GM19372 (cell line): ENCODE measurements at regions not wholly inside any gene's neighbourhood (a gene's known extent, or its start where the extent isn't known, plus 50 kb on each side); places are given as distances from the start of the nearest gene placed in this dataset.
"Not testable (repeated sequence)": the region's sequence is repeated elsewhere in the genome, so short reads cannot be mapped to it uniquely, and the experiment has no call there.

Source experiments
- ATAC-seq: cut with Tn5 transposase; IDR thresholded peaks from one replicate; pipeline ENCODE4 v1.9.1; 2021; ENCODE audit warnings: mild to moderate bottlenecking, low read depth, moderate library complexity; ENCODE audit not compliant: unreplicated experiment

DNA sequence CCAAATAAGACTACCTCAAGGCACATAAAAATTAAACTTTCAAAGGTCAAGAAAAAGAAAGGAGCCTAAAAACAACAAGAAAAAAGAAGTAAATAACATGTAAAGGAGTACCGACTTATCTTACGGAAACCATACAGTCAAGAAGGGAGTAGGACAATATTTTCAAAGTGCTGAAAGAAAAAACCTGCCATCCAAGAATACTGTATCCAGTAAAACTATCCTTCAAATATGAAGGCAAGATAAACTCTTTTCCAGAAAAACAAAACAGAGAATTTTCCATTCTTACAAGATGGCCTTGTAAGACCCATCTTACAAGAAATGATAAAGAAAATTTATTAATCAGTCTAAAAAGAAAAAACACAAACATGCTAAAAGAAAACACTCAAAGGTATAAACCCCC is 302.2 kb downstream of the LMBRD1 start:
- ATAC-seq, result no peak

- ATAC-seq, result no peak
Measured at GRCh38 chr6:69489970-69490369, 306.8 kb downstream of the LMBRD1 start.

DNA sequence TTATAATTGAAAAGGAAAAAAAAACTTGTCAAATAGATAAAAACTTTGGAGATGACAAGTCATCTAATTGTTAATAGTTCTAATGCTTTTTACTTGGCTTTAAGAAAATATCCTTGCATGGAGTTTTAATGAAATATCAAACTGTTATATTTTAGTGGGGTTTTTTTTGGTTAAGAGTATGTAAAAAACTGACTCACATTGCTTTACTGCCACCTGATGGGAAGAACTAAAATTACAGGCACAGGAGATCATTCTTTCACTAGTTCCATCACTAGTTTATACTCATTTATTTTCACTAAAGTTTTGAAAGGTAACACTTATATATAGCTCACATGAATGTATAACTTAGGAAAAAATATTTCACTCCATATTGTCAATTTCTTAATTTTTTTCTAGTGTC is 309.1 kb downstream of the LMBRD1 start:
- ATAC-seq, result no peak

DNA sequence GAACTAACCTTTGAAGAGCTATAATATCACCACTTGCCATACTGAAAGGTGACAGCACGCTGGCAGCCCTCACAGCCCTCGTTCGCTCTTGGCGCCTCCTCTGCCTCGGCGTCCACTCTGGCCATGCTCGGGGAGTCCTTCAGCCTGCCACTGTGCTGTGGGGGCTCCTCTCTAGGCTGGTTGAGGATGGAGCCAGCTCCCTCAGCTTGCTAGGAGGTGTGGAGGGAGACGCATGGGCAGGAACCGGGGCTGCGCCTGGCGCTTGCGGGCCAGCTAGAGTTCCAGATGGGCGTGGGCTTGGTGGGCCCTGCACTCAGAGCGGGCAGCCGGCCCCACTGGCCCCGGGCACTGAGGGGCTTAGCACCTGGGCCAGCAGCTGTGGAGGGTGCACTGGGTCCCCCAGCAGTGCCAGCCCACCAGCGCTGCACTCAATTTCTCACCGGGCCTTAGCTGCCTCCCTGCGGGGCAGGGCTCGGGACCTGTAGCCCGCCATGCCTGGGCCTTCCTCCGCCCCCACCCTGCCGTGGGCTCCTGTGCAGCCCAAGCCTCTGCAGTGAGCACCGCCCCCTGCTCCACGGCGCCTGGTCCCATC is 329.7 kb downstream of the LMBRD1 start:
- no peak for ATAC-seq

DNA sequence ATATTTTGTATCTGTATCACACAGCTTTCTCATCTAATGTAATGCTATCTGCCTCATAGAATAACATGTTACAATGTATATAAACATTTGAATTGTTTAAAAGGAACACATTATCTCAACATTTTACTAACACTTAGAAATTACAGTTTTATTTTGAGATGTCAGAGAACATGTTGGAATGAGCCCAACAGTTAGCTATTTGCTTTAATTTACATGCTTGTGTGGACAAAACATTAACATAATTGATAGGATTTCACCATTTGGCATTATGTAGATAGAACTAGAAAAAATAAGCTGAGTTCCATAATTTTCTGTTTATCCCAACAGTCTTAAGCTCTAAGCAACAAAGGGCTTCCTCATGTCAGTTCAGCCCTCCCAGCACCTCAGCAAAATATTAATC is 330.9 kb downstream of the LMBRD1 start:
- ATAC-seq, result no peak

GRCh38 chr6:69456086-69456485 is 340.7 kb downstream of the LMBRD1 start:
- ATAC-seq, result no peak

GRCh38 chr6:69454619-69455018 is 342.2 kb downstream of the LMBRD1 start:
- ATAC-seq, result not testable (repeated sequence)

DNA sequence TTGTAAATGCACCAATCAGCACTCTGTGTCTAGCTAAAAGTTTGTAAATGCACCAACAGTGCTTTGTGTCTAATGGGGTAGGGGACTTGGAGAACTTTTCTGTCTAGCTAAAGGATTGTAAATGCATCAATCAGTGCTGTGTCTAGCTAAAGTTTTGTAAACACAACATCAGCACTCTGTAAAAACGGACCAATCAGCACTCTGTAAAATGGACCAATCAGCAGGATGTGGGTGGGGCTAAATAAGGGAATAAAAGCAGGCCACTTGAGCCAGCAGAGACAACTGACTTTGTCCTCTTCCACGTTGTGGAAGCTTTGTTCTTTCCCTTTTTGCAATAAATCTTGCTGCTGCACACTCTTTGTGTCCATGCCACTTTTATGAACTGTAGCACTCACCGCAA is 346.3 kb downstream of the LMBRD1 start:
- ATAC-seq, result not testable (repeated sequence)

DNA sequence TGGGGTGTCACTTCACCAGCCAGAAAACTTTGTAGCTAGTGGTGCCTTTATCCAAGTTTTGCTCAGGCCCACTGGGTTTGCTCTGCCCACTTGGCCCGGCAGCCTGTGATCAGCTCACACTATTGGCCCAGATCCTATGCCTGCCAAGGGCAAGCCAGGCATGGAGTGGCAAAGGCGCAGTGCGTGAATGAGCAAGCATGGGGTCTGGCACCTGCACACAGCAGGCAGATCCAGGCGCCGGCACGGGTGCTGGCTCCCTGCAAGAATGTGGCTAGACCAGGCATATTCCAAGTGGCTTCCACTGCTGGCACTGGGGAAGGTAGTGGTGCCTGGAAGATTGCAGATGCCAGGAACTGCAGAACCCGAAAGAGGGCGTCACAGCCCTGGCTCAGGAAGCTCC is 346.9 kb downstream of the LMBRD1 start:
- ATAC-seq, result no peak
